ENCODE measurements at regions not wholly inside any gene's neighbourhood (a gene's known extent, or its start where the extent isn't known, plus 50 kb on each side); places are given as distances from the start of the nearest gene placed in this dataset.

- intact Hi-C loops (cut with DNase I) = no loop called here
- Histone ChIP-seq H3K9ac (ENCODE audit: low read length in 3 of 3) (no peak overlapping the region), H3K9me3 (ENCODE audit: control insufficient read depth in 2 of 3, insufficient read depth in 1 of 3, low read length in 3 of 3) (no peaks in the 10 kb centered on the region), H3K4me3 (ENCODE audit: low read length in 3 of 3) (no peak overlapping the region), H3K4me1 (ENCODE audit: control insufficient read depth in 2 of 3, insufficient read depth in 2 of 3, low read depth in 1 of 3, low read length in 3 of 3) (no peaks in the 10 kb centered on the region), H3K27ac (ENCODE audit: low read depth in 2 of 2, low read length in 2 of 2) (no peak overlapping the region), H3K36me3 (ENCODE audit: control insufficient read depth in 2 of 3, insufficient read depth in 3 of 3, low read length in 3 of 3) (no peaks in the 10 kb centered on the region), H3K27me3 (ENCODE audit: control insufficient read depth, insufficient read depth, low read length) (no peaks in the 10 kb centered on the region)
- TF ChIP-seq, protein P1, sequence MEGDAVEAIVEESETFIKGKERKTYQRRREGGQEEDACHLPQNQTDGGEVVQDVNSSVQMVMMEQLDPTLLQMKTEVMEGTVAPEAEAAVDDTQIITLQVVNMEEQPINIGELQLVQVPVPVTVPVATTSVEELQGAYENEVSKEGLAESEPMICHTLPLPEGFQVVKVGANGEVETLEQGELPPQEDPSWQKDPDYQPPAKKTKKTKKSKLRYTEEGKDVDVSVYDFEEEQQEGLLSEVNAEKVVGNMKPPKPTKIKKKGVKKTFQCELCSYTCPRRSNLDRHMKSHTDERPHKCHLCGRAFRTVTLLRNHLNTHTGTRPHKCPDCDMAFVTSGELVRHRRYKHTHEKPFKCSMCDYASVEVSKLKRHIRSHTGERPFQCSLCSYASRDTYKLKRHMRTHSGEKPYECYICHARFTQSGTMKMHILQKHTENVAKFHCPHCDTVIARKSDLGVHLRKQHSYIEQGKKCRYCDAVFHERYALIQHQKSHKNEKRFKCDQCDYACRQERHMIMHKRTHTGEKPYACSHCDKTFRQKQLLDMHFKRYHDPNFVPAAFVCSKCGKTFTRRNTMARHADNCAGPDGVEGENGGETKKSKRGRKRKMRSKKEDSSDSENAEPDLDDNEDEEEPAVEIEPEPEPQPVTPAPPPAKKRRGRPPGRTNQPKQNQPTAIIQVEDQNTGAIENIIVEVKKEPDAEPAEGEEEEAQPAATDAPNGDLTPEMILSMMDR (IDR thresholded peaks at IDR 0.05; ENCODE audit: borderline replicate concordance, extremely low read depth, insufficient read depth) = no peak
- FAIRE-seq (no peak), DNase-seq (no peak)
These were observed 76.6 kb upstream of the ADO start for GRCh38 chr10:62727934-62728333.

DNA sequence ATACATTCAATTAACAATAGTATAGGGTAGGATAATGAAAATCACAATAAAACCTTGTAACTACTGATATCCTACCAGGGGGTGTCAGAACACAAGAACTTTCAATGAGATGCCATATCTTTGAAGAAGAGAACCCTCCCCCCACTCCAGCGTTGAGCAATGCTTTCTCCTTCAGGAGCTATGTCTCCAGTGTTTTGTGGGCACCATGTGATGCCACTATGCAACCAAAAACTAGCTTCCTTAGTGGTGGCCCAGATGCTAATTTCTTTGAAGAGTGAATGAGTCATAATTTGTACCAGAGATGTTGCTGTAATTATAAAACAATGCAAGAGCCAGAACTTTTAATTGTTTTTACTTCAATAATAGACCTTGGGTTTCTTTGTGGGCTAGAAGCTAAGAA is 76.0 kb upstream of the ADO start:
- no peak overlapping the region for H3K27ac ChIP-seq (ENCODE audit: low read depth in 2 of 2, low read length in 2 of 2)
- FAIRE-seq = no peak
- TF ChIP-seq, protein P1 (IDR thresholded peaks at IDR 0.05; ENCODE audit: borderline replicate concordance, extremely low read depth, insufficient read depth) = no peak
- no peak for DNase-seq
- no peaks in the 10 kb centered on the region for H3K27me3 ChIP-seq (ENCODE audit: control insufficient read depth, insufficient read depth, low read length)
- no peak overlapping the region for H3K4me3 ChIP-seq (ENCODE audit: low read length in 3 of 3)
- intact Hi-C loops (cut with DNase I) = no loop called here
- H3K4me1 ChIP-seq (ENCODE audit: control insufficient read depth in 2 of 3, insufficient read depth in 2 of 3, low read depth in 1 of 3, low read length in 3 of 3) = no peaks in the 10 kb centered on the region
- no peaks in the 10 kb centered on the region for H3K36me3 ChIP-seq (ENCODE audit: control insufficient read depth in 2 of 3, insufficient read depth in 3 of 3, low read length in 3 of 3)
- no peak overlapping the region for H3K9ac ChIP-seq (ENCODE audit: low read length in 3 of 3)
- H3K9me3 ChIP-seq (ENCODE audit: control insufficient read depth in 2 of 3, insufficient read depth in 1 of 3, low read length in 3 of 3) = no peaks in the 10 kb centered on the region

- Histone ChIP-seq H3K27me3 (ENCODE audit: control insufficient read depth, insufficient read depth, low read length) (no peaks in the 10 kb centered on the region), H3K4me3 (ENCODE audit: low read length in 3 of 3) (no peak overlapping the region), H3K4me1 (ENCODE audit: control insufficient read depth in 2 of 3, insufficient read depth in 2 of 3, low read depth in 1 of 3, low read length in 3 of 3) (no peaks in the 10 kb centered on the region), H3K27ac (ENCODE audit: low read depth in 2 of 2, low read length in 2 of 2) (no peak overlapping the region), H3K36me3 (ENCODE audit: control insufficient read depth in 2 of 3, insufficient read depth in 3 of 3, low read length in 3 of 3) (no peaks in the 10 kb centered on the region), H3K9ac (ENCODE audit: low read length in 3 of 3) (no peak overlapping the region), H3K9me3 (ENCODE audit: control insufficient read depth in 2 of 3, insufficient read depth in 1 of 3, low read length in 3 of 3) (no peaks in the 10 kb centered on the region)
- TF ChIP-seq, protein P1 (IDR thresholded peaks at IDR 0.05; ENCODE audit: borderline replicate concordance, extremely low read depth, insufficient read depth) = no peak
- DNase-seq = no peak
- intact Hi-C loops (cut with DNase I) = no loop called here
- FAIRE-seq = no peak
These were observed 71.5 kb upstream of the ADO start for GRCh38 chr10:62732841-62733653.

All from kidney (tissue), 13 donors.